Liver (tissue), 8 donors: ENCODE measurements at regions not wholly inside any gene's neighbourhood (a gene's known extent, or its start where the extent isn't known, plus 50 kb on each side); places are given as distances from the start of the nearest gene placed in this dataset.

Experiments
- DNase-seq: peaks from one replicate; pipeline ENCODE4 v3.0.0-alpha.2; 2017; ENCODE audit warnings: low spot score
- H3K27ac ChIP-seq, 2 donors: one replicate each; pipeline ENCODE4 v1.7.0; 2013; ENCODE audit warnings: inconsistent platforms in 2 of 2, low read length in 2 of 2, control low read depth in 1 of 2, low read depth in 1 of 2, mild to moderate bottlenecking in 1 of 2
- H3K27me3 ChIP-seq, 4 donors: one replicate each; pipeline versions ENCODE4 v1.6.1 to v1.7.0; 2013; ENCODE audit warnings: low read length in 3 of 4, inconsistent platforms in 1 of 4, mild to moderate bottlenecking in 1 of 4, moderate library complexity in 1 of 4; ENCODE audit not compliant: control insufficient read depth in 4 of 4, insufficient read depth in 4 of 4
- H3K36me3 ChIP-seq, 4 donors: one replicate each; pipeline versions ENCODE4 v1.6.1 to v1.7.0; 2013; ENCODE audit warnings: low read length in 3 of 4, mild to moderate bottlenecking in 3 of 4, low read depth in 1 of 4, moderate library complexity in 1 of 4; ENCODE audit not compliant: control insufficient read depth in 4 of 4, insufficient read depth in 3 of 4
- H3K4me1 ChIP-seq, 4 donors: one replicate each; pipeline versions ENCODE4 v1.6.1 to v1.7.0; 2013; ENCODE audit warnings: low read length in 3 of 4, mild to moderate bottlenecking in 3 of 4, moderate library complexity in 1 of 4; ENCODE audit not compliant: control insufficient read depth in 4 of 4, insufficient read depth in 4 of 4
- H3K4me3 ChIP-seq, 3 donors: one replicate each; pipeline versions ENCODE4 v1.6.1 to v1.7.0; 2013; ENCODE audit warnings: low read length in 3 of 3, control low read depth in 1 of 3, low read depth in 1 of 3, mild to moderate bottlenecking in 1 of 3
- H3K9ac ChIP-seq, 2 donors: one replicate each; pipeline ENCODE4 v1.7.0; 2013; ENCODE audit warnings: low read length in 2 of 2, mild to moderate bottlenecking in 2 of 2, moderate library complexity in 2 of 2, control low read depth in 1 of 2, low read depth in 1 of 2
- H3K9me3 ChIP-seq, 4 donors: one replicate each; pipeline versions ENCODE4 v1.6.1 to v1.7.0; 2013; ENCODE audit warnings: low read length in 3 of 4; ENCODE audit not compliant: control insufficient read depth in 4 of 4
- ATF3 ChIP-seq: IDR thresholded peaks from 2 replicates; pipeline ENCODE4 v1.6.1; 2016; ENCODE audit warnings: antibody characterized with exemption
- CTCF ChIP-seq: fragments of 150-350 bp; IDR thresholded peaks from 2 replicates; pipeline ENCODE4 v1.5.1; 2017; ENCODE audit warnings: improper control_type of control experiment, low read depth, low read length; ENCODE audit not compliant: missing input control
- EGR1 ChIP-seq, 2 donors: IDR thresholded peaks; 2 replicates each; pipeline ENCODE4 v1.6.1; 2016 to 2018; ENCODE audit warnings: antibody characterized with exemption in 2 of 2, low read depth in 2 of 2
- FOXA1 ChIP-seq: IDR thresholded peaks from 2 replicates; pipeline ENCODE4 v1.6.1; 2016; ENCODE audit warnings: antibody characterized with exemption
- FOXA2 ChIP-seq: IDR thresholded peaks from 2 replicates; pipeline ENCODE4 v1.6.1; 2016; ENCODE audit warnings: antibody characterized with exemption
- GABPA ChIP-seq, 2 donors: IDR thresholded peaks in 1 of 2; conservative IDR thresholded peaks in 1 of 2; 2 replicates each; pipeline ENCODE4 v1.6.1; 2016; ENCODE audit warnings: antibody characterized with exemption in 2 of 2, mild to moderate bottlenecking in 1 of 2, moderate library complexity in 1 of 2
- HNF4A ChIP-seq, 2 donors: conservative IDR thresholded peaks; 2 replicates each; pipeline ENCODE4 v1.6.1; 2016; ENCODE audit warnings: antibody characterized with exemption in 2 of 2, mild to moderate bottlenecking in 2 of 2
- HNF4G ChIP-seq: IDR thresholded peaks from 2 replicates; pipeline ENCODE4 v1.6.1; 2016; ENCODE audit warnings: antibody characterized with exemption
- MAX ChIP-seq: IDR thresholded peaks from 2 replicates; pipeline ENCODE4 v1.6.1; 2016; ENCODE audit warnings: antibody characterized with exemption
- NR2F2 ChIP-seq: IDR thresholded peaks from 2 replicates; pipeline ENCODE4 v1.6.1; 2016; ENCODE audit warnings: antibody characterized with exemption
- RAD21 ChIP-seq, 2 donors: IDR thresholded peaks; 2 replicates each; pipeline ENCODE4 v1.6.1; 2016; ENCODE audit warnings: antibody characterized with exemption in 2 of 2, mild to moderate bottlenecking in 2 of 2
- REST ChIP-seq: IDR thresholded peaks from 2 replicates; pipeline ENCODE4 v1.6.1; 2016; ENCODE audit warnings: antibody characterized with exemption, mild to moderate bottlenecking
- SP1 ChIP-seq: IDR thresholded peaks from 2 replicates; pipeline ENCODE4 v1.6.1; 2018; ENCODE audit warnings: antibody characterized with exemption, mild to moderate bottlenecking
- TAF1 ChIP-seq: conservative IDR thresholded peaks from 2 replicates; pipeline ENCODE4 v1.6.1; 2016; ENCODE audit warnings: antibody characterized with exemption, mild to moderate bottlenecking
- YY1 ChIP-seq: IDR thresholded peaks from 2 replicates; pipeline ENCODE4 v1.6.1; 2016; ENCODE audit warnings: antibody characterized with exemption, mild to moderate bottlenecking
- ZBTB33 ChIP-seq: IDR thresholded peaks from 2 replicates; pipeline ENCODE4 v1.6.1; 2016; ENCODE audit warnings: antibody characterized with exemption
- WGBS: extraction: QIAGEN DNeasy Blood & Tissue Kit; methylation state at CpG from one replicate; pipeline ENCODE4 v1.1.7; 2013; 5-methylcytosine and 5-hydroxymethylcytosine counted together
- donor health status: healthy.
- donor health status: healthy.
- donor health status: healthy.
- donor health status: healthy.
- donor health status: healthy.

- peaks cover 0 to 6% (median 5%) of the 10 kb centered on the region in 4 donors for H3K4me1 ChIP-seq
- H3K27me3 ChIP-seq, result no peaks in the 10 kb centered on the region
- no peak for TF ChIP-seq HNF4A (conservative IDR thresholded peaks at IDR 0.05)
- no peak for TF ChIP-seq FOXA1
- no peak for TF ChIP-seq EGR1 (IDR thresholded peaks at IDR 0.05; ENCODE audit: low read depth in 2 of 2)
- no peak for TF ChIP-seq GABPA (IDR thresholded peaks at IDR 0.05 in 1 of 2, conservative IDR thresholded peaks at IDR 0.05 in 1 of 2)
- no peak for TF ChIP-seq MAX
- no peak for TF ChIP-seq ATF3
- TF ChIP-seq FOXA2, result no peak
- TF ChIP-seq HNF4G, result no peak
- no peak for TF ChIP-seq ZBTB33
- no peak for TF ChIP-seq RAD21 (IDR thresholded peaks at IDR 0.05)
- TF ChIP-seq REST, result no peak
- TF ChIP-seq TAF1, result no peak
- no peak for TF ChIP-seq CTCF
- H3K27ac ChIP-seq, result no peak overlapping the region
- WGBS, result 82% methylated on average over 13 of the region's 13 CpGs
- DNase-seq, result no peak
- H3K9me3 ChIP-seq, result peaks cover 0 to 4% (median 0%) of the 10 kb centered on the region in 4 donors
- H3K36me3 ChIP-seq, result no peaks in the 10 kb centered on the region
- H3K9ac ChIP-seq, result no peak overlapping the region
- H3K4me3 ChIP-seq, result no peak overlapping the region
These were observed 77.3 kb downstream of the ZIC5 start for GRCh38 chr13:99894105-99894839.

GRCh38 chr13:99893567-99893966, 78.0 kb downstream of the ZIC5 start:
- no peak overlapping the region for H3K9ac ChIP-seq
- TF ChIP-seq SP1, result no peak
- TF ChIP-seq NR2F2, result no peak
- TF ChIP-seq YY1, result no peak
- no peak for TF ChIP-seq HNF4A (conservative IDR thresholded peaks at IDR 0.05)
- no peaks in the 10 kb centered on the region for H3K36me3 ChIP-seq
- H3K4me1 ChIP-seq, result peaks cover 0 to 6% (median 5%) of the 10 kb centered on the region in 4 donors
- 95% methylated on average over 9 of the region's 9 CpGs for WGBS
- no peaks in the 10 kb centered on the region for H3K27me3 ChIP-seq
- H3K27ac ChIP-seq, result no peak overlapping the region
- no peak for DNase-seq
- peaks cover 0 to 4% (median 0%) of the 10 kb centered on the region in 4 donors for H3K9me3 ChIP-seq
- H3K4me3 ChIP-seq, result no peak overlapping the region
